ENCODE measurements at regions not wholly inside any gene's neighbourhood (a gene's known extent, or its start where the extent isn't known, plus 50 kb on each side); places are given as distances from the start of the nearest gene placed in this dataset.

DNA sequence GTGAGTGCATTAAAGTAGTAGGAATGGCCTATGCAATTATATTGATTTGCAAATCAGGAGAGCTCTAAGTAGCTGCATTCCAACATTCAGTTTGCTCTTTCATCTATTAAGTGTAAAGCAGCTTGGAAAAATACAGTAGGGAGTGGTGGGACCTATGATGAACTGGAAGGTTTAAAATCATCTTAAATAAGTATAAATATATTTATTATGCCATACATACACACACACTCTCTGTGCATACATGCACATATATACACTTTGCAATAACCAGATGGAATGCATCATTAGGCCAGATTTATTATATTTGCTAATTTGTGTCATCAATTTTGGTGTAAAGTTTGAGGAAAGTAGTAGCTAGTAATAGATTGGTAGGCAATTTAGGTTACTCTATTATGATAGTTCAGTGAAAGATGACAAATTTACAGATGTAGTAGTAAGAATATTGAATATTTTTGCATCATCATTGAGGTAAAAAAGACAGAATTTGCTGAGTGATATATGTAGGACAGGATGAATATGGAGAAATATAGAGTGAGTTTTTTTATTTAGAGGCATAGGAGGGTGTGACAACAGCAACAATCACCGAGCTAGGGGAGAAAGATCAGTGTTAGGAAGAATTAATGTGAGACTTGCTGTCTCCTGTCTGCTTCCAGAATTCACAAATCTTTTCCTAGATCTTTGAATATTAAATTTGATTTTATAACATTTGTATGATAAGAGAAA lies 961.0 kb upstream of the CDH2 start:
- Histone ChIP-seq H3K4me3 (no peak overlapping the region), H3K36me3 (ENCODE audit: low read depth) (no peaks in the 10 kb centered on the region), H3K4me1 (ENCODE audit: low read depth) (no peaks in the 10 kb centered on the region), H3K9me3 (peaks cover 7% of the 10 kb centered on the region)
- no peak for DNase-seq
- no peak for TF ChIP-seq CTCF (IDR thresholded peaks at IDR 0.05)
- ATAC-seq = no peak
- intact Hi-C loops (cut with DNase I, micrococcal nuclease) = no loop called here

DNA sequence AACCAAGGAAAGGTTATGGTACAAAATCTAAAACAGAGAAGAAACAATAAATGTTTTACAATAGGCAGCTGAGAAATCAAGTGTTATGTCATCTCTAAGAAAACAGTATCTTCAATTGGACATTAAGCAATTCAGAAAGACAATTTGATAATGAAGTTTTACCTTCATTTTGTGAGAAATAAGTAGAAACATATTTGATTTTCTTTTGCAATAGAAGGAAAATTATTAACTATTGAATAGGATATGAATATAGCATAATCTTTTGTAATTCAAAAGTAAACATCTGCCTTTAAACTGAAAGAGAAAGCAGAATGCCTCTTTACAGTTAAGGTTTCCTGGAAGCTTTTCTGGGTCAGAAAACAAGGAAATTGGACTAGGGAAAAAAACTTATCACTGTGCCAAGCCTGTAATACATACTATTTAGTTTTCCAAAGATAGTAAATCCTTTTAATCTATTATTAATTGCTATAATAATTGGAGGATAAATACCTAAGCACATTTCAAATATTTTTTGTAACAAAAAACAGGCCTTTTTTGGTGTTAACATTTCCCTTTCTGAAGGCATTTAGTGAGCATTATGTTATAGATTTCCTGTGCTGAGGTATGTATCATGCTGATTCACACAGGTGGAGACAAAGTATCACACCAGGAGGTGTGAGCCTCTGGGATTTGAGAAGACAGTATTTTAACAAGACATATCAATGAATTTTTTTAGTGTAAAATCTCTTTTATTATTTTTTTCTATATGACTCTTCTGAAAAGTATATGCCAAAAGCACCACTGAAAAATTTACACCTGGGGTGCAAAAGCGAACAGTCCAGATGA lies 947.0 kb upstream of the CDH2 start:
- H3K9me3 ChIP-seq = peaks cover 20% of the 10 kb centered on the region
- ATAC-seq = no peak

DNA sequence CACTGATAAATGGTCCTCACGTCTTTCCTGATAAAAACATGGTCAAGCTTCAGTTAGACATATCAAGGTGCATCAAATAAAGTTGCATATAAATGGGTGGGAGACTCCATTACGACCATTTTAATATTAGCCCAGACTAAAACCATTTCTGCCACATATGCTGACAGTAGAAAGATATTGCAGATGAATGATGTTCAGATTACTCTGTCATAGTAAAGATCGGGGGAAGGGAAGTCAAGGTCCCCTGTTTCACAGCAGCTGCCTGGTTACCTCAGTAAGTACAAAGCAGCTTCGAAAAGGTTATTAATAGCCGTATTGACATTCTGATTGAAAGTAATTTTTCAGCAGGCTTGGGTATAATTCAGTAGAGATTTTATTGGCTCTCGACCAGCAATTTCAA lies 927.7 kb upstream of the CDH2 start:
- H3K36me3 ChIP-seq (ENCODE audit: low read depth) = no peaks in the 10 kb centered on the region
- H3K4me3 ChIP-seq = no peak overlapping the region
- peaks cover 3% of the 10 kb centered on the region for H3K9me3 ChIP-seq
- ATAC-seq (no peak), DNase-seq (no peak)
- intact Hi-C loops (cut with DNase I, micrococcal nuclease) = no loop called here
- no peak for TF ChIP-seq CTCF (IDR thresholded peaks at IDR 0.05)
- H3K4me1 ChIP-seq (ENCODE audit: low read depth) = no peaks in the 10 kb centered on the region

More for the DNA sequence above, 947.0 kb upstream of the CDH2 start:
- Histone ChIP-seq H3K36me3 (ENCODE audit: low read depth) (no peaks in the 10 kb centered on the region), H3K4me1 (ENCODE audit: low read depth) (no peaks in the 10 kb centered on the region), H3K4me3 (no peak overlapping the region)
- intact Hi-C loops (cut with DNase I, micrococcal nuclease) = no loop called here
- TF ChIP-seq CTCF (IDR thresholded peaks at IDR 0.05) = no peak
- no peak for DNase-seq

DNA sequence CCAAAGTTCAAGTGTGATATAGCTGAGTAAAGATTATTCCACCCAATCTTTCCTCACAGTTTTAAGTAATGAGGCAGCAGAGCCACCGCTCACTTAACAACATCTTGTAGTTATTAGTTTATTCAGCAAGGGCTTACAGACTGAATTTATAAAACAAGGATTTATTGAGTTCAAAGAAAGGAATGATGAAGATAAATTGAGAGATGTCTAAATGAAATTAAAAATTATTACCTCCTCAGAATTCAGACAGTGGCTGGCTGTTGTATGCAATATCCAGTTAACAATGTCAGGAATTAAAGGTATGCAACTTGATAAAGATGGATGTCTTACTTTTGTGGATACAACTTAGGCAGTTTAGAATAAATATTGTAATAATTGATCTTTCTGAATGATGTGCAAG lies 927.3 kb upstream of the CDH2 start:
- Histone ChIP-seq H3K36me3 (ENCODE audit: low read depth) (no peaks in the 10 kb centered on the region), H3K4me1 (ENCODE audit: low read depth) (no peaks in the 10 kb centered on the region), H3K4me3 (no peak overlapping the region), H3K9me3 (peaks cover 3% of the 10 kb centered on the region)
- DNase-seq (no peak), ATAC-seq (no peak)
- intact Hi-C loops (cut with DNase I, micrococcal nuclease) = no loop called here
- TF ChIP-seq CTCF (IDR thresholded peaks at IDR 0.05) = no peak

DNA sequence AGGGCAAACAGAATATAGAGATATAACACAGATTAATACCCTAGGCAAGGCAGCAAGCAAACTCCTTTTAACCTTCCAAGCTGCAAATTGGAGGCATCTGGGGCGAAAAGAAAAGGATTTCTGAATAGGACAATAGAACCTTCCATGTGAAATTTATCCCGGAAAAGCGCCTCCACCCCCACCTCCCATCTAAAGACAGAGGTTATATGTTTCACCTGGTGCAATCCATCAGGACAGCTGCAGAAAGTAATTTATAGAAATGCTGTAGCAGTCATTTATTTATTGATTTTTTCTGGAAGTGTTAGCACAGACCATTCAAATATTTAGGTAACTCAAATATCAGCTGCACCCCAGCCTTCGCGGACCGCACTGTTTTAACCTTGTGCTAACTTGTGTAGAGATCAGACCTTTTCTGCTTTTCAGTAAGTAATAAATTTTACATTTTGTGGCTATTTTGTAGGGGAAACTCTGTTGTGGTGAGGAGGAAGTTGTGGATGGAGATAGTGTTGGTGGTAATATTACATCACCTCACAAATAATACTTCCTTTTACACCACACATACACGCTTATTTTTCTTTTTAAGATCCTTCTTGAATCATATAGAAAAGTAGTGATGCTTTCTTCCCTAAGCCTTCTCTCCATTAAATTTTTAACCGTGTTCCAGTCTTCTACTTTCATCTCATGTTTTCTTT lies 919.3 kb upstream of the CDH2 start:
- DNase-seq (no peak), ATAC-seq (no peak)
- no peaks in the 10 kb centered on the region for H3K4me1 ChIP-seq (ENCODE audit: low read depth)
- H3K9me3 ChIP-seq = no peaks in the 10 kb centered on the region
- intact Hi-C loops (cut with DNase I, micrococcal nuclease) = no loop called here
- no peak for TF ChIP-seq CTCF (IDR thresholded peaks at IDR 0.05)
- no peak overlapping the region for H3K4me3 ChIP-seq
- no peaks in the 10 kb centered on the region for H3K36me3 ChIP-seq (ENCODE audit: low read depth)

Data from mucosa of descending colon (tissue), 3 donors.